Iris pigment epithelial cell (primary cell): ENCODE measurements at regions not wholly inside any gene's neighbourhood (a gene's known extent, or its start where the extent isn't known, plus 50 kb on each side); places are given as distances from the start of the nearest gene placed in this dataset.

Experiments used
- DNase-seq: peaks from one replicate; pipeline ENCODE4 v3.0.0-alpha.2; 2011; ENCODE audit warnings: low read depth

GRCh38 chr3:28816017-28816416 is 464.9 kb upstream of the RBMS3 start:
- DNase-seq, result no peak

GRCh38 chr3:28824316-28824715 is 456.6 kb upstream of the RBMS3 start:
- DNase-seq, result no peak

- DNase-seq, result no peak
These were observed 454.0 kb upstream of the RBMS3 start for GRCh38 chr3:28826840-28827239.

GRCh38 chr3:28835249-28835648 is 445.6 kb upstream of the RBMS3 start:
- DNase-seq, result no peak

- no peak for DNase-seq
These were observed 445.1 kb upstream of the RBMS3 start for GRCh38 chr3:28835751-28836150.

- no peak for DNase-seq
These were observed 444.7 kb upstream of the RBMS3 start for GRCh38 chr3:28836199-28836598.

GRCh38 chr3:28840976-28841376 is 439.9 kb upstream of the RBMS3 start:
- no peak for DNase-seq

GRCh38 chr3:28841441-28841840 is 439.4 kb upstream of the RBMS3 start:
- no peak for DNase-seq

GRCh38 chr3:28844298-28845005 is 436.4 kb upstream of the RBMS3 start:
- no peak for DNase-seq

GRCh38 chr3:28845006-28845324 is 435.9 kb upstream of the RBMS3 start:
- DNase-seq, result no peak

- DNase-seq, result no peak
These were observed 433.8 kb upstream of the RBMS3 start for GRCh38 chr3:28846971-28847478.

GRCh38 chr3:28847736-28848135 is 433.1 kb upstream of the RBMS3 start:
- DNase-seq, result no peak

- no peak for DNase-seq
These were observed 430.7 kb upstream of the RBMS3 start for GRCh38 chr3:28850186-28850585.

- DNase-seq, result peak; percentile 25
These were observed 427.0 kb upstream of the RBMS3 start for GRCh38 chr3:28853830-28854229.

GRCh38 chr3:28856796-28857195 is 424.1 kb upstream of the RBMS3 start:
- peak; percentile 29 for DNase-seq

GRCh38 chr3:28859897-28860296 is 421.0 kb upstream of the RBMS3 start:
- no peak for DNase-seq

GRCh38 chr3:28860307-28860706 is 420.6 kb upstream of the RBMS3 start:
- no peak for DNase-seq

- no peak for DNase-seq
These were observed 417.7 kb upstream of the RBMS3 start for GRCh38 chr3:28863186-28863585.

GRCh38 chr3:28867836-28868235 is 413.0 kb upstream of the RBMS3 start:
- DNase-seq, result no peak

GRCh38 chr3:28868897-28869296 is 412.0 kb upstream of the RBMS3 start:
- DNase-seq, result no peak

GRCh38 chr3:28877912-28878311 is 403.0 kb upstream of the RBMS3 start:
- DNase-seq, result no peak

GRCh38 chr3:28890373-28890772 is 390.5 kb upstream of the RBMS3 start:
- DNase-seq, result no peak

GRCh38 chr3:28891485-28891884 is 389.4 kb upstream of the RBMS3 start:
- DNase-seq, result no peak

- DNase-seq, result no peak
These were observed 380.6 kb upstream of the RBMS3 start for GRCh38 chr3:28900301-28900700.
